T-cell (primary cell): ENCODE measurements at regions not wholly inside any gene's neighbourhood (a gene's known extent, or its start where the extent isn't known, plus 50 kb on each side); places are given as distances from the start of the nearest gene placed in this dataset.

Source experiments
- ATAC-seq, 4 experiments: fragments of 200-7000 bp in 3 of 4; fragments of 150-1000 bp in 1 of 4; cut with Tn5 transposase; replicated peaks in 1 of 4; 1 replicate in 3 of 4; 2 replicates in 1 of 4; pipeline ENCODE4 v1.10.0; 2021; ENCODE audit warnings: moderate library complexity in 3 of 4, mild to moderate bottlenecking in 2 of 4, moderate number of reproducible peaks in 1 of 4
- CTCF ChIA-PET, 2 donors: fragments of 300-600 bp; sonication (Branson Sonifier 250); formaldehyde crosslinking; loops; one replicate each; lab custom pipeline; 2022; ENCODE audit warnings: antibody characterized with exemption in 2 of 2; lab: Charles Lee
- POLR2A ChIA-PET, 2 donors: fragments of 300-600 bp; sonication (Branson Sonifier 250); formaldehyde crosslinking; loops; one replicate each; lab custom pipeline; 2022; ENCODE audit warnings: antibody characterized with exemption in 2 of 2; lab: Charles Lee
- DNase-seq, 35 experiments: peaks; one replicate each; pipeline versions ENCODE4 v3.0.0 to v3.0.0-alpha.2; 2013 to 2023
- H3K27ac ChIP-seq: one replicate; pipeline ENCODE4 v1.5.1; 2013; ENCODE audit warnings: low read length
- H3K27me3 ChIP-seq, 2 experiments: replicated peaks in 1 of 2; 1 replicate in 1 of 2; 2 replicates in 1 of 2; pipeline versions ENCODE4 v1.6.1 to v1.7.0; 2013; ENCODE audit warnings: low read length in 1 of 2, mixed read lengths in 1 of 2; ENCODE audit not compliant: control insufficient read depth in 2 of 2, insufficient read depth in 2 of 2; ENCODE audit errors: extremely low read depth in 1 of 2
- H3K36me3 ChIP-seq, 2 donors: 1 replicate in 1 of 2; 2 replicates in 1 of 2; pipeline versions ENCODE4 v1.6.1 to v1.7.0; 2013; ENCODE audit warnings: low read length in 1 of 2; ENCODE audit not compliant: control insufficient read depth in 2 of 2, insufficient read depth in 1 of 2; ENCODE audit errors: extremely low read depth in 1 of 2
- H3K4me1 ChIP-seq, 2 experiments: 1 replicate in 1 of 2; 2 replicates in 1 of 2; pipeline versions ENCODE4 v1.6.1 to v1.7.0; 2013; ENCODE audit warnings: low read length in 2 of 2, mixed read lengths in 1 of 2; ENCODE audit not compliant: insufficient read depth in 2 of 2, control insufficient read depth in 1 of 2; ENCODE audit errors: extremely low read depth in 1 of 2
- H3K4me3 ChIP-seq, 2 donors: 1 replicate in 1 of 2; 2 replicates in 1 of 2; pipeline versions ENCODE4 v1.5.1 to v1.7.0; 2013; ENCODE audit warnings: mild to moderate bottlenecking in 2 of 2, low read length in 1 of 2, moderate library complexity in 1 of 2; ENCODE audit not compliant: control insufficient read depth in 1 of 2; ENCODE audit errors: extremely low read depth in 1 of 2
- H3K9me3 ChIP-seq: 2 replicates; pipeline ENCODE4 v1.7.0; 2013
- H3K27ac Mint-ChIP-seq, 2 donors: one replicate each; pipeline ENCODE4 v1.8.0; 2020 to 2021; ENCODE audit warnings: mild to moderate bottlenecking in 2 of 2, mixed read lengths in 2 of 2
- H3K27me3 Mint-ChIP-seq, 2 donors: one replicate each; pipeline ENCODE4 v1.8.0; 2021 to 2022; ENCODE audit warnings: mixed read lengths in 2 of 2
- H3K36me3 Mint-ChIP-seq: one replicate; pipeline ENCODE4 v1.8.0; 2021; ENCODE audit warnings: mixed read lengths
- H3K4me1 Mint-ChIP-seq, 3 donors: one replicate each; pipeline ENCODE4 v1.8.0; 2020 to 2022; ENCODE audit warnings: mixed read lengths in 3 of 3, mild to moderate bottlenecking in 1 of 3
- H3K4me3 Mint-ChIP-seq, 3 donors: one replicate each; pipeline ENCODE4 v1.8.0; 2020 to 2022; ENCODE audit warnings: mild to moderate bottlenecking in 3 of 3, mixed read lengths in 3 of 3, moderate library complexity in 3 of 3
- H3K9me3 Mint-ChIP-seq, 3 donors: one replicate each; pipeline ENCODE4 v1.8.0; 2020 to 2022; ENCODE audit warnings: mixed read lengths in 3 of 3
- WGBS: methylation state at CpG from one replicate; pipeline ENCODE4 v1.1.5; 2013; ENCODE audit warnings: missing lambda C conversion rate; ENCODE audit not compliant: insufficient coverage; 5-methylcytosine and 5-hydroxymethylcytosine counted together

GRCh38 chr6:87941556-87942358 is 105.9 kb upstream of the SPACA1 start:
- Histone ChIP-seq H3K9me3 (no peaks in the 10 kb centered on the region), H3K27ac (no peak overlapping the region), H3K36me3 (no peaks in the 10 kb centered on the region), H3K4me3 (no peak overlapping the region), H3K27me3 (peaks cover 0 to 5% of the 10 kb centered on the region in 2 experiments), H3K4me1 (no peaks in the 10 kb centered on the region)
- CTCF ChIA-PET, result interaction anchor here in 1 of 2 donors (1.2 kb wide), 1 partner anchor 11 kb away, joined by 3 read pairs; no protein-coding TSS in a partner anchor
- Mint-ChIP-seq H3K27me3 (peaks cover 18 to 21% of the 10 kb centered on the region in 2 donors), H3K9me3 (no peaks in the 10 kb centered on the region), H3K4me3 (no peak overlapping the region), H3K27ac (no peak overlapping the region), H3K36me3 (no peaks in the 10 kb centered on the region), H3K4me1 (no peaks in the 10 kb centered on the region)
- WGBS, result 40% methylated on average over 1 of the region's 2 CpGs
- ATAC-seq (no peak), DNase-seq (no peak)
- POLR2A ChIA-PET, result no interaction called here

- WGBS, result no CpG with 5 or more reads among the region's 1 CpG
- CTCF ChIA-PET, result interaction anchor here in 1 of 2 donors (0.6 kb wide), 1 partner anchor 48 kb away, joined by 3 read pairs; no protein-coding TSS in a partner anchor
- no peaks in the 10 kb centered on the region for H3K9me3 Mint-ChIP-seq
Observed at GRCh38 chr6:87939776-87940175, 107.9 kb upstream of the SPACA1 start.

GRCh38 chr6:87938287-87938686 is 109.4 kb upstream of the SPACA1 start:
- H3K4me3 ChIP-seq, result no peak overlapping the region
- H3K27ac ChIP-seq, result no peak overlapping the region
- no peaks in the 10 kb centered on the region for H3K36me3 Mint-ChIP-seq
- POLR2A ChIA-PET, result interaction anchor here (0.7 kb wide), 2 partner anchors 932 to 1024 kb away, joined by 5 to 7 read pairs; no protein-coding TSS in a partner anchor
- H3K27ac Mint-ChIP-seq, result no peak overlapping the region
- no peak overlapping the region for H3K4me3 Mint-ChIP-seq
- ATAC-seq (no peak), DNase-seq (no peak)
- CTCF ChIA-PET, result no interaction called here
- no CpG with 5 or more reads among the region's 4 CpGs for WGBS
- H3K27me3 ChIP-seq, result no peaks in the 10 kb centered on the region
- peaks cover 12 to 21% of the 10 kb centered on the region in 2 donors for H3K27me3 Mint-ChIP-seq
- H3K9me3 ChIP-seq, result no peaks in the 10 kb centered on the region
- no peaks in the 10 kb centered on the region for H3K36me3 ChIP-seq
- no peaks in the 10 kb centered on the region for H3K9me3 Mint-ChIP-seq
- H3K4me1 Mint-ChIP-seq, result no peaks in the 10 kb centered on the region
- H3K4me1 ChIP-seq, result no peaks in the 10 kb centered on the region

More at GRCh38 chr6:87939776-87940175, 107.9 kb upstream of the SPACA1 start:
- Histone ChIP-seq H3K9me3 (no peaks in the 10 kb centered on the region), H3K27me3 (peaks cover 0 to 5% of the 10 kb centered on the region in 2 experiments), H3K27ac (no peak overlapping the region), H3K4me1 (no peaks in the 10 kb centered on the region), H3K36me3 (no peaks in the 10 kb centered on the region), H3K4me3 (no peak overlapping the region)
- H3K27me3 Mint-ChIP-seq, result peaks cover 18 to 23% of the 10 kb centered on the region in 2 donors
- H3K4me3 Mint-ChIP-seq, result no peak overlapping the region
- H3K4me1 Mint-ChIP-seq, result no peaks in the 10 kb centered on the region
- ATAC-seq, result no peak
- H3K36me3 Mint-ChIP-seq, result no peaks in the 10 kb centered on the region
- POLR2A ChIA-PET, result interaction anchor here in 1 of 2 donors (0.6 kb wide), 1 partner anchor 983 kb away, joined by 3 read pairs; no protein-coding TSS in a partner anchor
- H3K27ac Mint-ChIP-seq, result no peak overlapping the region
- no peak for DNase-seq

DNA sequence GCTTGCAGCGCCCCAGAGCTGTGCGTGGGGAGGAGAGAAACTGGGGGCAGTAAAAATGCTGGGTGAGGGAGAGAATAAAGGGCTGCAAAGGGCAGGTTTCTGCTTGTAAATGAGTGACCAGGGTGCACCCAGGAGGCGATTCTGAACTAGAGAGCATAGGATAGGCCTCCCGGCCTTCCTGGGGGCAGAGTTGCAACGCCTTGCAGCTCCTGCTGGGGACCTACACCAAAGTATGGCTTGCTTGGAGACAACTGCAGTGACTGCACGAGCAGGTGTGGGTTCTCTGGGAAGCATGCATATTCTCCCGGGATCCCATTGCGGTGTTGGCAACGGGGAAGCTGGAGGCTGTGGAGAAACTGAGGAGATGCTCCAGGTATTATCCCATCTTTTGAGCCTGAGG is 111.6 kb upstream of the SPACA1 start:
- no peaks in the 10 kb centered on the region for H3K4me1 ChIP-seq
- Mint-ChIP-seq H3K4me1 (no peaks in the 10 kb centered on the region), H3K27ac (no peak overlapping the region), H3K27me3 (peaks cover 3 to 6% of the 10 kb centered on the region in 2 donors), H3K36me3 (no peaks in the 10 kb centered on the region), H3K9me3 (no peaks in the 10 kb centered on the region), H3K4me3 (no peak overlapping the region)
- H3K27ac ChIP-seq, result no peak overlapping the region
- no peak for ATAC-seq
- DNase-seq, result no peak
- H3K36me3 ChIP-seq, result no peaks in the 10 kb centered on the region
- CTCF ChIA-PET, result no interaction called here
- no peaks in the 10 kb centered on the region for H3K27me3 ChIP-seq
- H3K4me3 ChIP-seq, result no peak overlapping the region
- POLR2A ChIA-PET, result no interaction called here
- 84% methylated on average over 9 of the region's 9 CpGs for WGBS
- H3K9me3 ChIP-seq, result no peaks in the 10 kb centered on the region

GRCh38 chr6:87935196-87935595 is 112.4 kb upstream of the SPACA1 start:
- no peak overlapping the region for H3K4me3 ChIP-seq
- H3K27ac Mint-ChIP-seq, result no peak overlapping the region
- POLR2A ChIA-PET, result no interaction called here
- peaks cover 3% of the 10 kb centered on the region in 2 donors for H3K27me3 Mint-ChIP-seq
- H3K4me3 Mint-ChIP-seq, result no peak overlapping the region
- CTCF ChIA-PET, result interaction anchor here in 1 of 2 donors (0.7 to 3.3 kb wide), 3 partner anchors 13 to 936 kb away, joined by 3 to 17 read pairs (median 4); no protein-coding TSS in a partner anchor
- H3K36me3 Mint-ChIP-seq, result no peaks in the 10 kb centered on the region
- WGBS, result 100% methylated on average over 2 of the region's 3 CpGs
- no peaks in the 10 kb centered on the region for H3K9me3 Mint-ChIP-seq
- H3K4me1 ChIP-seq, result no peaks in the 10 kb centered on the region
- H3K36me3 ChIP-seq, result no peaks in the 10 kb centered on the region
- no peaks in the 10 kb centered on the region for H3K4me1 Mint-ChIP-seq
- ATAC-seq (no peak), DNase-seq (no peak)
- H3K27ac ChIP-seq, result no peak overlapping the region
- no peaks in the 10 kb centered on the region for H3K27me3 ChIP-seq
- no peaks in the 10 kb centered on the region for H3K9me3 ChIP-seq

GRCh38 chr6:87932361-87932760 is 115.3 kb upstream of the SPACA1 start:
- Histone ChIP-seq H3K27ac (no peak overlapping the region), H3K36me3 (no peaks in the 10 kb centered on the region), H3K4me1 (no peaks in the 10 kb centered on the region), H3K9me3 (no peaks in the 10 kb centered on the region), H3K4me3 (no peak overlapping the region), H3K27me3 (no peaks in the 10 kb centered on the region)
- 100% methylated on average over 2 of the region's 5 CpGs for WGBS
- Mint-ChIP-seq H3K27ac (no peak overlapping the region), H3K9me3 (no peaks in the 10 kb centered on the region), H3K4me3 (no peak overlapping the region), H3K27me3 (peaks cover 2 to 3% of the 10 kb centered on the region in 2 donors), H3K4me1 (peaks cover 0 to 6% (median 6%) of the 10 kb centered on the region in 3 donors), H3K36me3 (no peaks in the 10 kb centered on the region)
- no peak for ATAC-seq
- ChIA-PET POLR2A (interaction anchor here in 1 of 2 donors (0.7 kb wide), 1 partner anchor 94 kb away, joined by 3 read pairs; no protein-coding TSS in a partner anchor), CTCF (interaction anchor here (0.7 to 3.7 kb wide), 4 partner anchors 820 to 939 kb away, joined by 3 to 41 read pairs (median 10); no protein-coding TSS in a partner anchor)
- DNase-seq, result no peak
